ENCODE measurements at regions not wholly inside any gene's neighbourhood (a gene's known extent, or its start where the extent isn't known, plus 50 kb on each side); places are given as distances from the start of the nearest gene placed in this dataset.

- TF ChIP-seq HIVEP1 (CRISPR knock-in tag; IDR thresholded peaks at IDR 0.05), result no peak
- no peak for TF ChIP-seq PRPF4 (IDR thresholded peaks at IDR 0.05; ENCODE audit: low read depth, low read length, poor library complexity, severe bottlenecking)
- no peak for TF ChIP-seq NR2F1 (CRISPR knock-in tag; IDR thresholded peaks at IDR 0.05)
- no peak for TF ChIP-seq DNMT1 (CRISPR knock-in tag; IDR thresholded peaks at IDR 0.05)
- TF ChIP-seq TBL1XR1 (IDR thresholded peaks at IDR 0.05; ENCODE audit: borderline replicate concordance, low read length, partially characterized antibody), result no peak
- no peak for TF ChIP-seq SCMH1 (CRISPR knock-in tag; IDR thresholded peaks at IDR 0.05; ENCODE audit: borderline replicate concordance)
- no peak for TF ChIP-seq CTCF (CRISPR knock-in tag; IDR thresholded peaks at IDR 0.05)
- TF ChIP-seq ZBTB1 (CRISPR knock-in tag; IDR thresholded peaks at IDR 0.05; ENCODE audit: borderline replicate concordance), result no peak
- TF ChIP-seq UBTF (CRISPR knock-in tag; IDR thresholded peaks at IDR 0.05), result no peak
- no peak for TF ChIP-seq ZBTB7A (CRISPR knock-in tag; IDR thresholded peaks at IDR 0.05)
- TF ChIP-seq FOXO1 (CRISPR knock-in tag; IDR thresholded peaks at IDR 0.05), result no peak
Measured at GRCh38 chr4:3647421-3647820, 115.2 kb upstream of the LRPAP1 start.
